ENCODE measurements at regions not wholly inside any gene's neighbourhood (a gene's known extent, or its start where the extent isn't known, plus 50 kb on each side); places are given as distances from the start of the nearest gene placed in this dataset.

DNA sequence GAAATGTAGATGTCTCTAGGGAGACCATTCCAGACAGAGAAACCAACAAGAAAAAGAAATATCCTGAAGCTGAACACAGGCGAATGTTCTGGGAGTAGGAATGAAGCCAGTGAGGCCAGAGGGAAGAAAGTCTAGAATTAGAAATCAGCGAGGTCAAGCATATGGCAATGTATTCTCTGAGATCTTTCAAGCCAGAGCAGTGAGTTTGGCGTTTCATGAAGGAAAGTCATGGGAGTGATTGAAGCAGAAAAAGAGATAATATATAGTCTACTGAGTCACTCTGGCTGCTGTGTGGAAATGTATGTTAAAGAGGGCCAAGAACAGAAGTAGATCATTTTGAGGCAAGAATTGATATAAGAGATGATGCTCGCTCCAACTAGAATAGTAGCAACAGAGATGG lies 576.0 kb downstream of the PCDH17 start:
- H3K23ac ChIP-seq (ENCODE audit: insufficient read length, low read depth, low read length): no peak overlapping the region
- WGBS (ENCODE audit: extremely low coverage, insufficient read length, low lambda C conversion rate): no CpG with 5 or more reads among the region's 4 CpGs
- no peak overlapping the region for H2AK5ac ChIP-seq (ENCODE audit: insufficient read length, low read length)
- H3K18ac ChIP-seq (ENCODE audit: insufficient read length, low read depth, low read length): no peak overlapping the region
- no peak overlapping the region for H3K4me2 ChIP-seq (ENCODE audit: insufficient read depth, insufficient read length, low read length)
- no peak overlapping the region for H4K8ac ChIP-seq (replicated peaks; ENCODE audit: insufficient read length, low read depth, low read length)
- TF ChIP-seq, protein P1, sequence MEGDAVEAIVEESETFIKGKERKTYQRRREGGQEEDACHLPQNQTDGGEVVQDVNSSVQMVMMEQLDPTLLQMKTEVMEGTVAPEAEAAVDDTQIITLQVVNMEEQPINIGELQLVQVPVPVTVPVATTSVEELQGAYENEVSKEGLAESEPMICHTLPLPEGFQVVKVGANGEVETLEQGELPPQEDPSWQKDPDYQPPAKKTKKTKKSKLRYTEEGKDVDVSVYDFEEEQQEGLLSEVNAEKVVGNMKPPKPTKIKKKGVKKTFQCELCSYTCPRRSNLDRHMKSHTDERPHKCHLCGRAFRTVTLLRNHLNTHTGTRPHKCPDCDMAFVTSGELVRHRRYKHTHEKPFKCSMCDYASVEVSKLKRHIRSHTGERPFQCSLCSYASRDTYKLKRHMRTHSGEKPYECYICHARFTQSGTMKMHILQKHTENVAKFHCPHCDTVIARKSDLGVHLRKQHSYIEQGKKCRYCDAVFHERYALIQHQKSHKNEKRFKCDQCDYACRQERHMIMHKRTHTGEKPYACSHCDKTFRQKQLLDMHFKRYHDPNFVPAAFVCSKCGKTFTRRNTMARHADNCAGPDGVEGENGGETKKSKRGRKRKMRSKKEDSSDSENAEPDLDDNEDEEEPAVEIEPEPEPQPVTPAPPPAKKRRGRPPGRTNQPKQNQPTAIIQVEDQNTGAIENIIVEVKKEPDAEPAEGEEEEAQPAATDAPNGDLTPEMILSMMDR (conservative IDR thresholded peaks at IDR 0.05): no peak
- no peaks in the 10 kb centered on the region for H3K9me3 ChIP-seq (ENCODE audit: control insufficient read depth, low read depth, low read length)
- H3K4ac ChIP-seq (ENCODE audit: low read depth, low read length): no peak overlapping the region
- no peak for DNase-seq
- Mint-ChIP-seq H3K4me3 (no peak overlapping the region), H3K27ac (no peak overlapping the region), H3K9me3 (no peaks in the 10 kb centered on the region), H3K4me1 (no peaks in the 10 kb centered on the region), H3K27me3 (ENCODE audit: low read depth) (no peaks in the 10 kb centered on the region), H3K36me3 (ENCODE audit: insufficient read depth in 1 of 3, low read depth in 3 of 3) (no peaks in the 10 kb centered on the region)
- no peak overlapping the region for H3K56ac ChIP-seq (ENCODE audit: insufficient read length, low read depth, low read length)
- no peak overlapping the region for H3T11ph ChIP-seq (ENCODE audit: low read length)
- no peak overlapping the region for H2BK20ac ChIP-seq (ENCODE audit: low read depth, low read length, poor library complexity, severe bottlenecking)
- no peak overlapping the region for H2AFZ ChIP-seq (ENCODE audit: low read length)
- no peak overlapping the region for H3K14ac ChIP-seq (ENCODE audit: insufficient read depth, low read length)
- H4K20me1 ChIP-seq (ENCODE audit: control insufficient read depth, insufficient read depth, insufficient read length): no peaks in the 10 kb centered on the region
- no peak overlapping the region for H2BK120ac ChIP-seq (ENCODE audit: low read depth, low read length, poor library complexity, severe bottlenecking)
- no peaks in the 10 kb centered on the region for H3K27me3 ChIP-seq (ENCODE audit: insufficient read depth, low read length)
- no peaks in the 10 kb centered on the region for H3K79me2 ChIP-seq (ENCODE audit: insufficient read depth, low read length)
- H3K23me2 ChIP-seq (ENCODE audit: insufficient read length, low read depth, low read length, poor library complexity, severe bottlenecking): no peaks in the 10 kb centered on the region
- H4K91ac ChIP-seq (ENCODE audit: insufficient read length, low read depth, low read length): no peak overlapping the region
- no peak overlapping the region for H3K9ac ChIP-seq (ENCODE audit: extremely low read depth, insufficient read length, low read length)
- H3K27ac ChIP-seq (ENCODE audit: insufficient read length, low read depth, low read length): no peak overlapping the region
- no peak overlapping the region for H2BK12ac ChIP-seq (ENCODE audit: insufficient read length, low read depth, low read length)
- H4K5ac ChIP-seq (ENCODE audit: insufficient read length, low read depth, low read length): no peak overlapping the region
- H2BK15ac ChIP-seq (ENCODE audit: low read depth, low read length): no peak overlapping the region
- H3K79me1 ChIP-seq (ENCODE audit: insufficient read depth, low read depth, low read length, poor library complexity, severe bottlenecking): no peaks in the 10 kb centered on the region
- H3K4me1 ChIP-seq (ENCODE audit: insufficient read depth, low read length): no peaks in the 10 kb centered on the region
- no peak overlapping the region for H2BK5ac ChIP-seq (ENCODE audit: insufficient read length, low read length)
